Suprapubic skin (tissue), 4 donors: ENCODE measurements at regions not wholly inside any gene's neighbourhood (a gene's known extent, or its start where the extent isn't known, plus 50 kb on each side); places are given as distances from the start of the nearest gene placed in this dataset.

Experiments used
- CTCF ChIP-seq, 2 donors: fragments of 200-600 bp in 1 of 2; fragments of 450-650 bp in 1 of 2; sonication (generic) in 1 of 2; IDR thresholded peaks; one replicate each; pipeline ENCODE4 v1.5.1; 2016 to 2019; ENCODE audit warnings: antibody characterized with exemption in 2 of 2, mild to moderate bottlenecking in 1 of 2, moderate library complexity in 1 of 2
- EP300 ChIP-seq: sonication (generic); formaldehyde crosslinking; IDR thresholded peaks from one replicate; pipeline ENCODE4 v1.6.1; 2017; ENCODE audit warnings: antibody characterized with exemption
- POLR2A ChIP-seq, 2 donors: fragments of 450-650 bp; IDR thresholded peaks; one replicate each; pipeline ENCODE4 v1.6.1; 2017; ENCODE audit warnings: antibody characterized with exemption in 2 of 2, mild to moderate bottlenecking in 2 of 2, moderate library complexity in 2 of 2
- POLR2AphosphoS5 ChIP-seq, 3 donors: sonication (generic); formaldehyde crosslinking; IDR thresholded peaks; one replicate each; pipeline ENCODE4 v1.6.1; 2017; ENCODE audit warnings: antibody characterized with exemption in 3 of 3

DNA sequence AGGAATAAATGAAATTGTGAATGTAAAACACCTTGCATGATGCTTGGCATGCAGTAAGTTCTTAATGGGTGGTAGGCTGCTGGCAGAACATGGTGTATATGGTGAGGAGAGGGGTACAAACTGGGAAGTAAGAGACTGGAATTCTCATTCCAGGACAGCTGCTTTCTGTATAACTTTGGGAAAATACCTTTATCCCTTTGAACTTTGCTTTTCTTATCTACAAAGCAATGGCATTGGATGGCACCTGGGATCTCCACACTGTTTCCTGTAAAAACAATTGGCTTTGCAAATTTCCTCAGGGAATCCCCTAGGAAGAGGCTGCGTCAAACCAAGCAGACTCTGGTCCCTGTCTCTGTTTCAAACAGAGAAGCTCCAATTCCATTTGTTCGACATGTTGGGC lies 100.7 kb upstream of the SLC4A7 start:
- TF ChIP-seq CTCF (IDR thresholded peaks at IDR 0.05) = no peak
- no peak for TF ChIP-seq EP300
- TF ChIP-seq POLR2A (IDR thresholded peaks at IDR 0.05) = no peak
- no peak for TF ChIP-seq POLR2AphosphoS5 (IDR thresholded peaks at IDR 0.05)
